Cardiac fibroblast (primary cell): ENCODE measurements at regions not wholly inside any gene's neighbourhood (a gene's known extent, or its start where the extent isn't known, plus 50 kb on each side); places are given as distances from the start of the nearest gene placed in this dataset.
A peak's percentile ranks its signal among the peaks of the same experiment; 100 is the strongest.
"Not testable (repeated sequence)": the region's sequence is repeated elsewhere in the genome, so short reads cannot be mapped to it uniquely, and the experiment has no call there.

Experiments used
- DNase-seq, 2 donors: peaks; one replicate each; pipeline versions ENCODE4 v3.0.0 to v3.0.0-alpha.2; 2010; ENCODE audit warnings: low read depth in 2 of 2
- H3K4me3 ChIP-seq, 2 donors: replicated peaks in 1 of 2; 1 replicate in 1 of 2; 2 replicates in 1 of 2; pipeline ENCODE4 v1.5.1; 2011; ENCODE audit warnings: low read depth in 2 of 2, low read length in 2 of 2, mild to moderate bottlenecking in 2 of 2, moderate library complexity in 1 of 2
- TF ChIP-seq, protein P1 (sequence below): IDR thresholded peaks from one replicate; pipeline ENCODE4 v1.5.1; 2011; ENCODE audit warnings: low read depth, mild to moderate bottlenecking, low read length, inconsistent platforms

DNA sequence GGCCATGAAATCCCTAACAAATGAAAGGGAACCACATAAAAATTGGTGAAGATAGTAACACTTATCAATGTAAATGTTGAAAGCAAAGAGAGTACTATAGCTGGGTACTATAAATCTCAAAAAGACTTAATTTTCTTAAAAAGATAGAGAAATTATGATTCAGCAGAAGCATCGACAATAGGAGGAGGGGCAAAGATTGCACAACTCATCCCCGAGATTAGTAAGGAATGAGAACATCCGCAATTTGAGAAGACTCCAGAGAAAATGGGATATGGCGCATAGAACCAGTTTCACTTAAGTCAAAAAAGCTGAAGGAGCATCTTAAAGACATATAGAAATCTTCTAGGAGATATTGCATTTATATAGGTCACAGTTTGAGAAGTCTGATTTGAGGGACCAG, 220.2 kb upstream of the SLC16A7 start:
- DNase-seq, result peak in 1 of 2 donors; percentile 15
- H3K4me3 ChIP-seq, result no peak overlapping the region
- TF ChIP-seq, protein P1, sequence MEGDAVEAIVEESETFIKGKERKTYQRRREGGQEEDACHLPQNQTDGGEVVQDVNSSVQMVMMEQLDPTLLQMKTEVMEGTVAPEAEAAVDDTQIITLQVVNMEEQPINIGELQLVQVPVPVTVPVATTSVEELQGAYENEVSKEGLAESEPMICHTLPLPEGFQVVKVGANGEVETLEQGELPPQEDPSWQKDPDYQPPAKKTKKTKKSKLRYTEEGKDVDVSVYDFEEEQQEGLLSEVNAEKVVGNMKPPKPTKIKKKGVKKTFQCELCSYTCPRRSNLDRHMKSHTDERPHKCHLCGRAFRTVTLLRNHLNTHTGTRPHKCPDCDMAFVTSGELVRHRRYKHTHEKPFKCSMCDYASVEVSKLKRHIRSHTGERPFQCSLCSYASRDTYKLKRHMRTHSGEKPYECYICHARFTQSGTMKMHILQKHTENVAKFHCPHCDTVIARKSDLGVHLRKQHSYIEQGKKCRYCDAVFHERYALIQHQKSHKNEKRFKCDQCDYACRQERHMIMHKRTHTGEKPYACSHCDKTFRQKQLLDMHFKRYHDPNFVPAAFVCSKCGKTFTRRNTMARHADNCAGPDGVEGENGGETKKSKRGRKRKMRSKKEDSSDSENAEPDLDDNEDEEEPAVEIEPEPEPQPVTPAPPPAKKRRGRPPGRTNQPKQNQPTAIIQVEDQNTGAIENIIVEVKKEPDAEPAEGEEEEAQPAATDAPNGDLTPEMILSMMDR, result no peak

DNA sequence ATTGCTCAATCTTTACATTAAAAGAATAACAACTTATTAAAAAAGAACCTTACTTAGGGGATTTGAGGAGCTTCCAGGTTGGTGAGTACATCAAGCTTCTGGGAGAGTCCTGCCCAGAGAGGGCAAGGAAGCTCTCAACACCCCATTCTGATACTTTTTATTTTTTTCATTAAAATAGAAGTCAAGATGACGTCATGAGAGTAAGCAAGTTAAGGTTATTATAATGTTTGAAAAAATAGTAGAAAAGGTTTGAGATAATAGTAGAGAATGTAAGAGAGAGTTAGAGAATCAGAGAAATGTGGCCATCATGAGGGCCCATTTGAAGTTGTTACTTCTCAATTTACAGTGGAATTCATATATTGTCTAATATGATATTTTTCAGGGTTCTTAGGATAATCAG, 221.0 kb upstream of the SLC16A7 start:
- H3K4me3 ChIP-seq, result no peak overlapping the region
- TF ChIP-seq, protein P1, result no peak
- DNase-seq, result no peak

- TF ChIP-seq, protein P1, result peak; percentile 16
- peak; percentile 3 to 23 for DNase-seq
- H3K4me3 ChIP-seq, result no peak overlapping the region
These were observed 222.9 kb upstream of the SLC16A7 start for GRCh38 chr12:59372956-59373355.

GRCh38 chr12:59370933-59371332, 224.9 kb upstream of the SLC16A7 start:
- no peak overlapping the region for H3K4me3 ChIP-seq
- TF ChIP-seq, protein P1, result no peak
- no peak for DNase-seq

- no peak for DNase-seq
- H3K4me3 ChIP-seq, result no peak overlapping the region
- TF ChIP-seq, protein P1, result no peak
These were observed 230.7 kb upstream of the SLC16A7 start for GRCh38 chr12:59365133-59365532.

DNA sequence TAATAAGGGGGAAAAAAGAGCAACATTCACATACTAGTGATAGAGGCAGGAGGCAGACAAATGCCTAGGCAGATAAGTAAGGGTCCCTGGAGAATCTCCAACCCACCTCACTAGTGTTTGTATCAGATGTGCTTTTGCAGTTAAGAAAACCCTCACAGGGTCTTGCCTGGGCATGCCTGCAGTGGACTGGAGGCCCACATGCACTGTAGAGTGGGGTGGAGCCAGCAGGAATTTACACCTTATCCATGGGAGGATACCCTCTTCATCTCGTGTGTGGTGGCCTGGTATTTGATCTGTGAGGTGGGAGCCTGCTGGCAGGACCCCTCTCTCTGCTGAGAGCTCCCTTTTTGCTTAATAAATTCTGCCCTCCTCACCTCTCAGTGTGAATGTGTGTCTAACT, 238.0 kb upstream of the SLC16A7 start:
- no peak overlapping the region for H3K4me3 ChIP-seq
- DNase-seq, result no peak
- TF ChIP-seq, protein P1, result no peak

- not testable (repeated sequence) for H3K4me3 ChIP-seq, DNase-seq
- TF ChIP-seq, protein P1, result peak; percentile 5
These were observed 249.6 kb upstream of the SLC16A7 start for GRCh38 chr12:59346248-59346647.
